GM19438 (cell line): ENCODE measurements at regions not wholly inside any gene's neighbourhood (a gene's known extent, or its start where the extent isn't known, plus 50 kb on each side); places are given as distances from the start of the nearest gene placed in this dataset.
"Not testable (repeated sequence)": the region's sequence is repeated elsewhere in the genome, so short reads cannot be mapped to it uniquely, and the experiment has no call there.

Experiments used
- ATAC-seq: cut with Tn5 transposase; IDR thresholded peaks from one replicate; pipeline ENCODE4 v1.9.1; 2021; ENCODE audit warnings: low read depth; ENCODE audit not compliant: unreplicated experiment

DNA sequence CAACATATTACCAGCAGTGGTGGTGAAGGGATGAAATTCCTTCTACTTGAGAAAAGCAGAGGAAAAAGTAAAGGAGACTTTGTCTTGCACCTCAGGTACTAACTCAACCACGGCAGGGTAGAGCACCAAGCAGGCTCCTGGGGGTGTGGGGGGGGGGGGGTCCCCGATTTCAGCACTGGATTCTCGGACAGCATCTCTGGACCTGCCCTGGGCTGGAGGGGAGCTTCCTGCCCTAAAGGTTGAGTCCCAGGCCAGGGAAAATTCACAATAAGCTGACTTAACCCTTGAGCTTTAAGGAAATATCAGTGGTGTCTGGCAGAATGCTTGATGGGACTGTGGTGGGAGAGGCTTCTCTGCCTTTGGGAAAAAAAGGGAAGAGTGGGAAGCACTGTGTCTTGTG, 233.2 kb upstream of the CXADR start:
- no peak for ATAC-seq

DNA sequence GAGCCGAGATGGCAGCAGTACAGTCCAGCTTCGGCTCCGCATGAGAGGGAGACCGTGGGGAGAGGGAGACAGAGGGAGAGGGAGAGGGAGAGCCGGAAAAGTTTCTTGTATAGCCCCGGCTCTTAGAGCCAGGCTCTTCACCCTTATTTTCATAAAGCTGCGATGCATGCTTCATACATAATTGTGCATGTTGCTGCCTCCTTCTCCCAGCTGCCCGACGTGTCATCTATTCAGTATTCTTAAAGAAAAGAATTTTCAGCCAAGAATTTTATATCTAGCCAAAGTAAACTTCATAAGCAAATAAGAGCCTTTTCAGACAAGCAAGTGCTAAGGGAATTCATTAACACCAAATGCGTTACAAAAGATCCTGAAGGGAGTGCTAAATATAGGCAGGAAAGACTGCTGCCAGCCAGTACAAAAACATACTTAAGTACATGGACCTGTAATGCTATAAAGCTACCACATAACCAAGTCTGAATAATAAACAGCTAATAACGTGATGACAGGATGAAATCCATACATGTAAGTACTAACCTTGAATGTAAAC, 219.8 kb upstream of the CXADR start:
- not testable (repeated sequence) for ATAC-seq

DNA sequence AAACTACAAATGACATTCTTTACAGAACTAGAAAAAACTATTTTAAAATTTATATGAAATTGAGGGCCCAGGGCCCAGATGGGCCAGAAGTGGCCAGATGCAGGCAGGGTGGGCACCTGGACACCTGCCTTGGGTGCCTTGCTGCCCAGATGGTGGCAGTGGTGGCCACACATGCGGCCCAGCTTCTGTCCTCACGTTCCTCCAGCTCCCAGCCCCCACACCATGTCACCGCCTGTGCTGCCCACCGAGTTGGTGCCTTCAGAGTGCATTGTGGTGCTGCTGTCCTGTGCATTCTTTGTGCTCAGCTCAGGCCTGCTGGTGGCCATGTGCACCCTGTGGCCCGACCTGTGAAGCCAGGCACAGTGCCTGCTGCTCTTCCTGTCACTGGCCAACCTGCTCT, 216.8 kb upstream of the CXADR start:
- ATAC-seq, result no peak

DNA sequence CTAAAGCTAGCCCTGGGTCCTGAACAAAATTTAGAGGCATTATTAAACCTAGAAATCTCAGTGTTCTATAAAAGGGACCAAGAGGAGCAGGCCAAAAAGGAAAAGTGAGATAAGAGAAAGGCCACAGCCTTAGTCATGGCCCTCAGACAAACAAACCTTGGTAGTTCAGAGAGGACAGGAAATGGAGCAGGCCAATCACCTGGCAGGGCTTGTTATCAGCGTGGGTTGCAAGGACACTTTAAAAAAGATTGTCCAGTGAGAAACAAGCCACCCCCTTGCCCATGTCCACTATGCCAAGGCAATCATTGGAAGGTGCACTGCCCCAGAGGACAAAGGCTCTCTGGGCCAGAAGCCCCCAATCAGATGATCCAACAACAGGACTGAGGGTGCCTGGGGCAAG, 213.3 kb upstream of the CXADR start:
- not testable (repeated sequence) for ATAC-seq

DNA sequence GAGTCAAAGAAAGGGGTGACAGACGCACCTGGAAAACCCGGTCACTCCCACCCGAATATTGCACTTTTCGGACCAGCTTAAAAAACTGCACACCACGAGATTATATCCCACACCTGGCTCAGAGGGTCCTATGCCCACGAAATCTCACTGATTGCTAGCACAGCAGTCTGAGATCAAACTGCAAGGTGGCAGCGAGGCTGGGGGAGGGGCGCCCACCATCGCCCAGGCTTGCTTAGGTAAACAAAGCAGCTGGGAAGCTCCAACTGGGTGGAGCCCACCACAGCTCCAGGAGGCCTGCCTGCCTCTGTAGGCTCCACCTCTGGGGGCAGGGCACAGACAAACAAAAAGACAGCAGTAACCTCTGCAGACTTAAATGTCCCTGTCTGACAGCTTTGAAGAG, 185.1 kb upstream of the CXADR start:
- ATAC-seq, result not testable (repeated sequence)

DNA sequence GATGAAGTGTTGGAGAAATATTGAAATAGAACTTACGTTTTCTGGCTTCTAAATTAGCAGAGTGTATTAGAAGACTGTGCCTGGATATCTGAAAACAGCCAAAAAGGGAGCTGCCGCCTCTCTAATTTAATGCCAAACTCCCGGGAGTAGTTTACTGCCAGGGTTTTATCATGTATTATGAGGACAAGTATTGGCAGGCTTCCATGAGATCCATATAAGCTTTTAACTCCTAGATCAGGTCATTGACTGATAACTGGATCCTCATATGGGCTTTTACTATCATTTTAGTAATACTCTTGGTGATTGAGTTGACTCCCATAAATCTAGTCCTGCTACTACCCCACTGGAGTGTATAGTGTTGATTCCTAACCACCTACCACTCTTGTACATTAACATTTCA, 178.4 kb upstream of the CXADR start:
- ATAC-seq, result no peak

DNA sequence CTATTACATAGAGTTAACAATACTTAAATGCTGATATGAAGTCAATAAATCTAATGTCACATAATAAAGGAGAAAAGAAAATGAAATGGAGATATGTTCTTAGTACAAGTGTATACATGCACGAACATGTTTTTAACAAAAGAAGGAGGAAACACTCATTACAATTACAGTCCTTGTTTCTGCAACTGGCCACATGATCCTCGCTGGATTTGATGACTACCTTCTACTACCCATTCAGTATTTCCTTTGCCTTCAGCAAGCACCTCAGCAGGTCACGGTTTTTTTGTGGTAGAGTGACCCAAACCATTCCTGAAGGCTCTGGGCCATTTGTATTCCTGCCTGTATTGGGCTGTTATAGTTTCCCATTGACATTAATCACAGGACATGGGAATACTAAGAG, 172.8 kb upstream of the CXADR start:
- ATAC-seq, result no peak

DNA sequence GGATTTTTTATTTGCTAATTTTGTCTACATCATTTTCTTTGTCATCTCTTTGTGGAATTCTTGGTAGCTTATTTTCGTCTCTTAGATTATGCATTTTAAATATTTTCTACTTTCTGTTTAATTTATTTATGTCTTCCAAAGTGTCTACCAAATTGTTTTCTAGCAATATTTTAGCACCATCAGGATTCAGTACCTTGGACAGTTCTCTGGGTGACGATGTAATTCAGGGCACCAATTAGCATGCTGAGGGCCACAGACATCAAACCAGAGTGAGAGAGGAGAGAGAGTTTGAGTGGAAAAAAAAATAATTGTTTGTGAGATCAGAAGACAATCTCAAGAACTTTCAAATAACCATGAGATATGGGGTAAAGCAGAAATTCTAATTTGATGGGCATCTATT, 169.8 kb upstream of the CXADR start:
- no peak for ATAC-seq

DNA sequence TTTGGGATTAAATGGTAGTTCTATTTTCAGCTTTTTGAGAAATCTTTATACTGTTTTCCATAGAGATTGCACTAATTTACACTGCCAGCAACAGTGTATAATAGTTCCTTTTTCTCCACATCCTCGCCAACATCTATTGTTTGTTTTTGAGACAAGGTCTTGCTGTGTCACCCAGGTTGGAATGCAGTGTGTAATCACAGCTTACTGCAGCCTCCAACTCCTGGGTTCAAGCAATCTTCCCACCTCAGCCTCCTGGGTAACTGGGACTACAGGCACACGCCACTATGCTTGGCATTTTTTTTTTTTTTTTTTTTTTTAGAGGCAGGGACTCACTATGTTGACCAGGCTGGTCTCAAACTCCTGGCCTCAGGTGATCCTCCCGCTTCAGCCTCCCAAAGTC, 164.5 kb upstream of the CXADR start:
- ATAC-seq, result no peak

DNA sequence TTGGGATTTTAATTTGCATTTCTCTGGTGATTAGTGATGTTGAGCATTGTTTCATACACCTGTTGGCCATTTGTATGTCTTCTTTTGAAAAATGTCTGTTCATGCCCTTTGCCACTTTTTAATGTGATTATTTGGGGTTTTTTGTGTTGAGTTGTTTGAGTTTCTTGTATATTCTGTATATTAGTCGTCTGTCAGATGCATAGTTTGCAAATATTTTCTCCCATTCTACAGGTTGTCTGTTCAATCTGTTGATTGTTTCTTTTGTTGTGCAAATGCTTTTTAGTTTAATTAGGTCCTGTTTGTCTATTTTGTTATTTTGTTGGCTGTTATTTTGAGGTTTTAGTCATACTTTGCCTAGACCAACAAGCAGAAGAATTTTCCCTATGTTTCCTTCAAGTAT, 164.0 kb upstream of the CXADR start:
- ATAC-seq, result no peak

DNA sequence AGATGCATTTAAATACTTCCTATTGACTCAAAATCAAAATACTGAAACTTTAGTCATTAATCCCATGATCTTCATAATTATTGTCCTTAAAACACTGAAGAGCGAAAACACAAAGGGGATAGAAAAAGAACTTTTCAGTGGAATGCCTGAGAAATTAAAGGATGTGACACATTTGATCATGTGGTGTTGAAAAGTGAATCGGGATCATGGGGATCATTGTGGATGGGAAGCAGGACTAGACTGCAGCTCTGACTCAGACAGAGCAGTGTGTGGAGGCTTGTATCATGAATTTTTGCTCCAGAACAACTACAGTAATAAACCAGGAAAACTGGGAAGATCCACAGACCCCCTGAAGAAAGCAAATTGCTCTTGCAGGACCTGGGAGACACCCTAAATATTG, 161.1 kb upstream of the CXADR start:
- no peak for ATAC-seq

DNA sequence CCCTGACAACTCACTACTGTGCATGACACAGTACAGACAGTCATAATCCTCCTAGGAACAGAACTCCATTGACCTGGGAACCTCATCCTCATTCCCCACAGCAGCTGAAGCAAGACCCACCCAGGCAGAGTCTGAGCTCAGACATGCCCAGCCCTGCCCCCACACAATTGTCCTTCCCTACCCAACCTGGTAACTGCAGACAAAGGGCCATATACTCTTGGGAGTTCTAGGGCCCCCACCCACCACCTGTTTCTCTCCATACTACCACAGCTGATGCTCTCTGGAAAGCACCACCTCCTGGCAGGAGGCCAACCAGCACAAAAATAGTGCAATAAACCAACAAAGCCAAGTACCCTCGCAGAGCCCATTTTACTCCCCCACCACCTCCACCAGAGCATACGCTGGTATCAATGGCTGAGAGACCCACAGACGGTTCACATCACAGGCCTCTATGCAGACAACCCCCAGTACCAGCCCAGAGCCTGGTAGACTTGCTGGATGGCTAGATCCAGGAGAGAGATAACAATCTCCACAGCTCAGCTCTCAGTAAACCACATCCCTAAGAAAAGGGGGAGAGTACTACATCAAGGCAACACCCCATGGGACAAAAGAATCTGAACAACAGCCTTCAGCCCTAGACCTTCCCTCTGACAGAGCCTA, 159.7 kb upstream of the CXADR start:
- no peak for ATAC-seq

DNA sequence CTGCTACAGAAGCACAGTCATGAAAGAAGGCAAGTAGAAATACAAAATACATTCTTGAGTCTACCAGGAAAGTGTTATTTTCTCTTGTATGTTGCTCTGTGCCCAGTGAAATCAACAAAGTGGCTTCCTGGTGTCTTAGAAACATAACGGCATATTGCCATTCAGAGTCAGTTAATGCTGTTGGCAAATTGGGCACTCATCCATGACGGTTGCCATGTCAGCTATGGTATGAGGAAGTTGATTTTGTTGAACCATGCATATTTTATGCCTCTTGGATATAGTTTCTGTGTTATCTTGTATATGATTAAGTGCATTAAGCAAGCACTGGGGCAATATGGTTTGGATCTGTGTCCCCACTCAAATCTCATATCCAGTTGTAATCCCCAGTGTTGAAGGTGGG, 153.1 kb upstream of the CXADR start:
- ATAC-seq, result no peak

DNA sequence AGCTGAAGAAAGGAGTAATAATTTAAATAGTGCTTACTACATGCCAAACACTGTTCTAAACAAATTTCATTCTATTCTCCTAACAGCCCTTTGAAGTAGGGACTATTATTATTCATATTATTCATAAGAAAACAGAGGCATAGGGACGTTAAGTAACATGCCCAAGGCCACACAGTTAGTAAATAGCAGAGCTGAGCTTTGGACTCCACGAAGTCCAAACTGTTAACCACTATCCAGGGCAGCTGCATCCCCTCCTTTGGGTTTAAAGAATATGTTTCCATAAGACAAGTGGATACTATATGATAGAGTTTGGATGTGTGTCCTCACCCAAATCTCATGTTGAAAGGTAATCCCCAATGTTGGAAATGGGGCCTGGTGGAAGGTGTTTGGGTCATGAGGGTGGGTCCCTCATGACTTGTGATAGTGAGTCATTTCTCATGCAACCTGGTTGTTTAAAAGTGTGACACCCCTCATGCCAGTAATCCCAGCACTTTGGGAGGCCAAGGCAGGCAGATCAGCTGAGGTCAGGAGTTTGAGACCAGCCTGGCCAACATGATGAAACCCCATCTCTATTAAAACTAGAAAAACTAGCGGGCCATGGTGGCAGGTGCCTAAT, 144.0 kb upstream of the CXADR start:
- no peak for ATAC-seq

DNA sequence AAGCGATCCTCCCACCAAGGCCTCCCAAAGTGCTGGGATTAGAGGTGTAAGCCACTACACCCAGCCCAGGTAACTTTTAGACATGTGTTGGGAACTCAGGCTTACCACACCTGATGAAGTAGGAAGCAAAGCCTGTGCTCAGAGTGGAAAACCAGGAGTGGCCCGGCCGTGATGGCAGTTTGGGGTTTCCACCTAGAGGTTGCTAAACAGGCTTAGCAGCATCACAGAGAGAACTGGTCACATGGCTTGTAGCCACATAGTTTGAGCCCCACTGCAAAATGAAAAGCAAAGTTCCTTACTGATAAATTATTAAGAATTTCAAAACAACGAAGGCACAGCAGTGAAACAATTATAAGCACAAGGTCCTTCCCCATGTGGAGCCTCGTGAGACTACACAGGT, 142.6 kb upstream of the CXADR start:
- ATAC-seq, result no peak

DNA sequence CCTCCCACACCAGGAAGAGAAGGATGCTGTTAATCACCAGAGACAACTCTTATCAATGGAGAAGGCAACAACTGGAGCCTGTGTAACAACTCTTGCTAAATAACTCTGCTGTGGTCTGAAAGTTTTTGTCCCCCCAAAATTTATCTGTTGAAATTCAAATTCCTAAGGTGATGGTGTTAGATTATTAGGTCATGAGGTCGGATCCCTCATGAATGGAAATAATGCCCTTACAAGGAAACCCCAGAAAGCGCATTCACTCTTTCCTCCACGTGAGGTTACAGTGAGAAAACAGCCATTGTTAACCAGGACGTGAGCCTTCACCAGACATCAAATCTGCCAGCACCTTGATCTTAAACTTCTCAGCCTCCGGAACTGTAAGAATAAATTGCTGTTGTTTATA, 141.9 kb upstream of the CXADR start:
- no peak for ATAC-seq

DNA sequence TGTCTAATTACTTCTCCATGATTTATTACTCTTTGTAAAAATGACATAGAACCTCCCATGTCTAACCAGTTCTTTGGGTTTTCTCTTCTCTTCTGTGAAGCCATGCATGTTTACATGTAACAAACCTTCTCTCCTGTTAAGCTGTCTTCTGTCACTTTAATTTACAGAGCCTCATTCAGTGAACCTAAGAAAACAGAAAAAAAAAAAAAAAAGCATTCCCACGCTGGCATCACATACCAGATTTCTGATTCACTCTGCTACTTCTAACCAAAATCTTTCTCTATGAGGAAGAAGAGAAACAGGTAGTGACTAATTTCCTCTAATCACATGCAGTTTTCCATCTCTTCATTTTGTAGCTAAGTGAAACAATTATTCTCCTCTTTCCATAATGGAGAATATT, 141.4 kb upstream of the CXADR start:
- no peak for ATAC-seq

DNA sequence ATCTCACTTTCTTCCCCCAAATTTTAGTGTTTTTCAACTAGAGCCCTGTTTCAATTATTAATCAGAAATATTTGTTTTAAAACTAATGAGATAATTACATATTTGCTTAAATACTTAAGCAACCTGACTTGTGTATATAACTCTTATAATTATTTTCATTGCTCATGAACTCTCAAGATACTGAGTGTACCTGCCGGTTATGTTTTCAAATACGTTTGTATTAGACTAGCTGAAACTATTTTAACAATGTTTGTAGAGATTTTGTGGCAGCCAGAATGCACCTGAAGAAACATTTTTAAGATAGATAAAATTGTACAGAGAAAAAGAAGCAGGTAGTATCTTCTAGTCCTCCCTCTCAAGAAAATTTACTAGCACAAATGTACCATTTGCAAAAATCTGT, 140.6 kb upstream of the CXADR start:
- ATAC-seq, result no peak

DNA sequence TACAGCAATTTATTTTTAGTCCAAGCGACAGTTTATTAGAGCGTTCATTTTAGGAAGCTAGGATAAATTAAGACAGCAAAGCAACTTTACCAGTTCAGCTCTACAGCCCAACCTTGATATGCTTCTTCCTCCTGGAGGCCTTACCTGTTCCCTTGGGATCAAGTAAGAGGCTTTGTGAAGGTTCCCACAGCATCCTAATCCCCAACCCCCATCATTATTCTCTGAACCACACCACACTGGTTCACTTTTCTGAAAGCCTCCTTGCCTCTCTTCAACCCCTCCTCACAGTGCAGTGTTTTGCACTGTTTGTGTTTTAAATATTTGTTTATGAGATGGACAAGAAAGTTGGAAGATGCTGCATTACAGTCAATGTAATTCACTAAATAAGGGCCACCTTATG, 126.3 kb upstream of the CXADR start:
- ATAC-seq, result no peak

DNA sequence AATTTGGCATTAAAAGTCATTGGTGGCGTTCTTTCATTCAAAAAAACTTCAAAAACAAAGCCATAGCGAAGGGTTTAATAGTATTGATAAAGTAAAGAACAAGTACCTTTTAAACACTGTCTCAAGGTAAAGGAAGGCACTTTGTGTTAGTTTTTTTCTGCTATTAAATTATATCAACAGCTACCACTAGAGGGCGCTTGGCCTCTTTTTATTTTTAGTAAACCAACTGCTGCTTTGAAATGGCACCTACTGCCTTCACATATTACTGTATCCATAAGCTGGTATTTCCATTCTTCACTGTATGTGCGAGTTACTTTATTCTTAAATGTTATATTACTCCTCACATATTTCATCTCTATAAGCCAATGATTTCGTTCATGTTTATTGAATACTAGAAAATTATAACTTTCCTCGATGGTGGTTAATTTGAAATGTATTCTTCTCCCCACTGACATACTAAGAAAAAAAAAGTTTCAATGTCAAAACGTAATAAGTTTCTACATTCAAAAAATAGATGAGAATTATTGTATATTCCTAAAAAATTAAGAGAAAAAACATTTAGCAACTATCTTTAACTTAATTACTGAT, 125.7 kb upstream of the CXADR start:
- ATAC-seq, result no peak

DNA sequence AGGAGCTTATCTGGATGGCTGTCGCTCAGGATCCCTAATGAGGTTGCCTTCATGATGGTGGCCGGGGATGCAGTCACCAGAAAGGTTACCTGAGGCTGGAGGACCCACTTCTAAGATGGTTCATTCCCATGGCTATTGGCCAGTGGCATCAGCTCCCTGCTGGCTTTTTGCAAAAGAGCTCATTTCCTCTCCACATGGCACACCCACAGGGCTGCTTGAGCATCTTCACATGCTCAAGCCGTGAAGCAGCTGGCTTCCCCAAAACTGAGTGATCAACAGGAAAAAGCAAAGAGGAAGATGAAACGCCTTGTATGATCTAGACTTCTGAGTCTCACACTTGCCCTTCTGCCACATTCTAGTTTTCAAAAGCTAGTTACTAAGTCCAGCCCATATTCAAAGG, 124.6 kb upstream of the CXADR start:
- no peak for ATAC-seq

DNA sequence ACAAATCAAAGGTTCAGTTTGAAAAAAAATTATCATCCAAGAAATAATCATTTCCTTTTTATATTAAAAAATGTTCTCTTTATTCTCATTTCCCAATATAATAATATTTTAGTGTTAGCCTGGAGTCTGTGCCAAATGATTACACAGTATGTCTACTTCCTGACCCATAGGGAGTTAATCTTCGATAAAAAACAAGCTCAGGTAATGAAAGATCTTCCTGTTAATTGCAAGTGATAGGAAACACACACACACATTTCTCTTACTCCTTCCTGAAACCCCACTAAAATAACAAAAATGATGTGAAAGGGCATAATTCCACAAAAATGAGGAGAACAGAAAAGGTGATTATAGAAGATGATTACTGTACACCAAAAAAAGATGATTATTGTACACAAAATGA, 123.5 kb upstream of the CXADR start:
- no peak for ATAC-seq
